ENCODE measurements at regions not wholly inside any gene's neighbourhood (a gene's known extent, or its start where the extent isn't known, plus 50 kb on each side); places are given as distances from the start of the nearest gene placed in this dataset.
"Not testable (repeated sequence)": the region's sequence is repeated elsewhere in the genome, so short reads cannot be mapped to it uniquely, and the experiment has no call there.

GRCh38 chr3:88301273-88301995, 151.7 kb downstream of the C3orf38 start:
- TF ChIP-seq EZH2 (IDR thresholded peaks at IDR 0.05; ENCODE audit: low read length, missing control alignments) = no peak
- no peak for TF ChIP-seq CTCF (conservative IDR thresholded peaks at IDR 0.05 in 1 of 2, IDR thresholded peaks at IDR 0.05 in 1 of 2; ENCODE audit: low read depth in 1 of 2, low read length in 2 of 2)
- no peaks in the 10 kb centered on the region for H3K27me3 ChIP-seq (ENCODE audit: control insufficient read depth, insufficient read depth, low read length)
- no peaks in the 10 kb centered on the region for H3K9me3 ChIP-seq (ENCODE audit: control insufficient read depth, insufficient read depth, low read depth, low read length)
- DNase-seq (ENCODE audit: low read depth in 2 of 2) = peak; percentile 0
- no peaks in the 10 kb centered on the region for H3K36me3 ChIP-seq (ENCODE audit: control insufficient read depth, insufficient read depth, low read length)
- H4K20me1 ChIP-seq (ENCODE audit: control insufficient read depth, extremely low read depth, insufficient read depth, low read length) = no peaks in the 10 kb centered on the region
- H3K4me2 ChIP-seq (ENCODE audit: extremely low read depth, insufficient read depth, low read length) = no peak overlapping the region
- no peaks in the 10 kb centered on the region for H3K79me2 ChIP-seq (ENCODE audit: control insufficient read depth, insufficient read depth, low read length)
- H3K4me1 ChIP-seq (ENCODE audit: control insufficient read depth, extremely low read depth, insufficient read depth, low read length) = no peaks in the 10 kb centered on the region
- H3K4me3 ChIP-seq (replicated peaks in 1 of 4; ENCODE audit: control extremely low read depth in 1 of 4, insufficient read depth in 1 of 4, low read depth in 3 of 4, low read length in 4 of 4) = no peak overlapping the region
- no peak overlapping the region for H2AFZ ChIP-seq (ENCODE audit: low read length)
- H3K9ac ChIP-seq (ENCODE audit: insufficient read depth, low read length) = no peak overlapping the region
- no peak overlapping the region for H3K27ac ChIP-seq (ENCODE audit: insufficient read depth, low read length)

GRCh38 chr3:88301996-88302393, 152.2 kb downstream of the C3orf38 start:
- Histone ChIP-seq H3K36me3 (ENCODE audit: control insufficient read depth, insufficient read depth, low read length) (no peaks in the 10 kb centered on the region), H3K4me2 (ENCODE audit: extremely low read depth, insufficient read depth, low read length) (no peak overlapping the region), H2AFZ (ENCODE audit: low read length) (no peak overlapping the region), H3K27me3 (ENCODE audit: control insufficient read depth, insufficient read depth, low read length) (no peaks in the 10 kb centered on the region), H3K4me1 (ENCODE audit: control insufficient read depth, extremely low read depth, insufficient read depth, low read length) (no peaks in the 10 kb centered on the region), H4K20me1 (ENCODE audit: control insufficient read depth, extremely low read depth, insufficient read depth, low read length) (no peaks in the 10 kb centered on the region), H3K27ac (ENCODE audit: insufficient read depth, low read length) (no peak overlapping the region), H3K79me2 (ENCODE audit: control insufficient read depth, insufficient read depth, low read length) (no peaks in the 10 kb centered on the region), H3K9me3 (ENCODE audit: control insufficient read depth, insufficient read depth, low read depth, low read length) (no peaks in the 10 kb centered on the region), H3K4me3 (replicated peaks in 1 of 4; ENCODE audit: control extremely low read depth in 1 of 4, insufficient read depth in 1 of 4, low read depth in 3 of 4, low read length in 4 of 4) (no peak overlapping the region), H3K9ac (ENCODE audit: insufficient read depth, low read length) (no peak overlapping the region)
- no peak for TF ChIP-seq CTCF (conservative IDR thresholded peaks at IDR 0.05 in 1 of 2, IDR thresholded peaks at IDR 0.05 in 1 of 2; ENCODE audit: low read depth in 1 of 2, low read length in 2 of 2)
- TF ChIP-seq EZH2 (IDR thresholded peaks at IDR 0.05; ENCODE audit: low read length, missing control alignments) = no peak
- DNase-seq (ENCODE audit: low read depth in 2 of 2) = no peak

GRCh38 chr3:88303331-88303904, 153.7 kb downstream of the C3orf38 start:
- H3K4me2 ChIP-seq (ENCODE audit: extremely low read depth, insufficient read depth, low read length); H3K27me3 ChIP-seq (ENCODE audit: control insufficient read depth, insufficient read depth, low read length); H3K9me3 ChIP-seq (ENCODE audit: control insufficient read depth, insufficient read depth, low read depth, low read length); H4K20me1 ChIP-seq (ENCODE audit: control insufficient read depth, extremely low read depth, insufficient read depth, low read length); H3K79me2 ChIP-seq (ENCODE audit: control insufficient read depth, insufficient read depth, low read length); H2AFZ ChIP-seq (ENCODE audit: low read length); H3K9ac ChIP-seq (ENCODE audit: insufficient read depth, low read length); H3K4me1 ChIP-seq (ENCODE audit: control insufficient read depth, extremely low read depth, insufficient read depth, low read length); H3K4me3 ChIP-seq (replicated peaks in 1 of 4; ENCODE audit: control extremely low read depth in 1 of 4, insufficient read depth in 1 of 4, low read depth in 3 of 4, low read length in 4 of 4); H3K36me3 ChIP-seq (ENCODE audit: control insufficient read depth, insufficient read depth, low read length); H3K27ac ChIP-seq (ENCODE audit: insufficient read depth, low read length); DNase-seq (ENCODE audit: low read depth in 2 of 2): not testable (repeated sequence)
